Fibroblast of the aortic adventitia (primary cell): ENCODE measurements at regions not wholly inside any gene's neighbourhood (a gene's known extent, or its start where the extent isn't known, plus 50 kb on each side); places are given as distances from the start of the nearest gene placed in this dataset.
"Not testable (repeated sequence)": the region's sequence is repeated elsewhere in the genome, so short reads cannot be mapped to it uniquely, and the experiment has no call there.

Experiments used
- DNase-seq: peaks from one replicate; pipeline ENCODE4 v3.0.0-alpha.2; 2010; ENCODE audit warnings: low read depth
- H3K4me3 ChIP-seq: 2 replicates; pipeline ENCODE4 v1.5.1; 2011; ENCODE audit warnings: low read depth, mild to moderate bottlenecking, control low read depth, low read length, moderate library complexity
- CTCF ChIP-seq: IDR thresholded peaks from 2 replicates; pipeline ENCODE4 v1.5.1; 2011; ENCODE audit warnings: mild to moderate bottlenecking, low read length, control low read depth, inconsistent platforms; ENCODE audit not compliant: insufficient read depth

- TF ChIP-seq CTCF, result no peak
- no peak overlapping the region for H3K4me3 ChIP-seq
- no peak for DNase-seq
These were observed 276.0 kb downstream of the ADGRD1 start for GRCh38 chr12:131229426-131230339.

- TF ChIP-seq CTCF, result no peak
- H3K4me3 ChIP-seq, result no peak overlapping the region
- DNase-seq, result no peak
These were observed 276.8 kb downstream of the ADGRD1 start for GRCh38 chr12:131230340-131231031.

- TF ChIP-seq CTCF, result no peak
These were observed 277.6 kb downstream of the ADGRD1 start for GRCh38 chr12:131231032-131231980.

GRCh38 chr12:131232036-131232435 lies 278.3 kb downstream of the ADGRD1 start:
- no peak for DNase-seq
- no peak overlapping the region for H3K4me3 ChIP-seq
- no peak for TF ChIP-seq CTCF

More at GRCh38 chr12:131231032-131231980, 277.6 kb downstream of the ADGRD1 start:
- H3K4me3 ChIP-seq, result no peak overlapping the region
- no peak for DNase-seq

- H3K4me3 ChIP-seq, DNase-seq: not testable (repeated sequence)
These were observed 279.2 kb downstream of the ADGRD1 start for GRCh38 chr12:131232872-131233271.

GRCh38 chr12:131233850-131234789 lies 280.4 kb downstream of the ADGRD1 start:
- not testable (repeated sequence) for H3K4me3 ChIP-seq, DNase-seq

GRCh38 chr12:131234841-131235271 lies 281.1 kb downstream of the ADGRD1 start:
- DNase-seq, H3K4me3 ChIP-seq: not testable (repeated sequence)
